Right renal cortex interstitium (tissue), 3 donors: ENCODE measurements at regions not wholly inside any gene's neighbourhood (a gene's known extent, or its start where the extent isn't known, plus 50 kb on each side); places are given as distances from the start of the nearest gene placed in this dataset.

Experiments used
- DNase-seq, 3 donors: peaks; one replicate each; pipeline ENCODE4 v3.0.0-alpha.2; 2013; ENCODE audit warnings: low read depth in 3 of 3, low spot score in 2 of 3

DNA sequence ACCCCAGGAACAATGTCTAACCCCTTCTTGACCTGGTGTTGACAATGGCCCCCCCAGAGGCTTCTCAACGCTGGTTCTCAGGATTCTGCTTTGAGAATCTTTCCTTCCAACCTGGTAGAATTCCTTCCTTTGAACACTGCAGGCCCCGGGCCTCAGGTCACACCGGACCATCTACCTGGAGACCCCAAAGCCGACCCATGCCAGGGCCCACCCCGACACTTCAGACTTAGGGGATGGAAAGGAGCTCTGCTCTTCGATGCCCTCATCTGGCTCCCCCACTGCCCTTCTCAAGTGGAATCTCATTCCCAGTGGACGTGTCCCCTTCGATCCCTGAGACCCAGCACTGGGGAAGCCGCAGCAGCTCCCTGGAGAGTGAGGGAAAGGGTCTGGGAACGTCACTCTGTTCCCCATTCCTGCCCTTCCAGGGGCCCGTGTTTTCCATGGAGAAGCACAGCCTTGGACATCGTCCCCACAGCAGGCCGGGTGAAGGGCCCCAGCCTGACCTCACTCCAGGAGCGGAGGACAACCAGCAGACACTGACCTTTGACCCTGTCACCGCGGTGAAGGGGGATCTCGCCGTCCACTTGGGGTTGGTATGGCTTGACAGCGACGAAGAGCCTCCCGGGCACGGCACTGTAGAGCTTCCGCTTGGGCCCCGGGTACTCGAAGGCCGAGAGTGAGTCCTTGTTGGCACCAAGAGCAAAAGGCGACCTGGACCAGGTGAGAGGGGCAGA is 408.3 kb downstream of the CTTN start:
- DNase-seq = no peak

DNA sequence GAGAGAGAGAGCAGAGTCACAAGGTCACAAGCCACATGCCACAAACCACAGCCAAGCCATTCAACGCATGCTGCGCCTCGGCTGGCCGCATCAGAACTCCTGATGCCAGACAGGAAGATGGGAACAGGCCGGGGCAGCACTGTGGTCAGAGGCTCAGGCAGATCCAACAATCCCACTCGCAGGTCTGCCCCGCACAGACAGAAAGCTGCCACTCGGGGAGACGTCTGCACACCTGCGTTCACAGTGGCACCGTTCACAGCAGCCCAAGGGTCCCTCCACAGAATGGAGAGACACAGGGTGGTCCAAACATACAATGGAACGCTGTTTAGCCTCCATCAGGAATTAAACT is 408.8 kb downstream of the CTTN start:
- DNase-seq = no peak

DNA sequence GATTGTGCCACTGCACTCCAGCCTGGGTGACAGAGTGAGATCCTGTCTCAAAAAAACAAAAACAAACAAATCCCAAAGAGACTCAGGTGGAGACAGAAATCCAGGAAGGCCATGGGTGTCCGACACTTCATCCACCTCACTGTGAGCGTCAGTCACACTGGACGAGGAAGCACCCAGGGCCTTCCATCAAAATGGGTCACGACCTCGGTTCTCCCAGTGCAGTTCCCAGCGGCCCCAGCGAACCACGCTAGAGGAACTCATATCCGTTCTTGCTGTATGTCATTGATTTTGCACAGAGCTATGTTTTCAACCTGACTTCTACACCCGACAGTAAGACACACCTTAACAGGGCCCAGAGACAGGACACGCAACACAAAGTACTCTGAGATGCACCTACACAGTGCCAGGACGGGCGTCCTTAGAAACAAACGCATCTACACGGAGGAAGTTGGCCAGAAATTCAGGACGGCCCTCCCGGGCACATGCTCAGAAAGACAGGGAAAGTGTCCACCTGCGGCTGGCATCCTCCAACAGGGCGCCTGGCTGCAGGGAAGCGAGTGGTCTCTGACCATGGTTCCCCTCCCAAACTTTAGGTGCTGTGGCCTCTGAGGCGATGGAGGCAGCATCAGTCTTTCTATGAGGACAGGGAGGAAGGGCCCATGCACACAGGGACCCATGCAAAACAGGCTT is 410.5 kb downstream of the CTTN start:
- no peak for DNase-seq

DNA sequence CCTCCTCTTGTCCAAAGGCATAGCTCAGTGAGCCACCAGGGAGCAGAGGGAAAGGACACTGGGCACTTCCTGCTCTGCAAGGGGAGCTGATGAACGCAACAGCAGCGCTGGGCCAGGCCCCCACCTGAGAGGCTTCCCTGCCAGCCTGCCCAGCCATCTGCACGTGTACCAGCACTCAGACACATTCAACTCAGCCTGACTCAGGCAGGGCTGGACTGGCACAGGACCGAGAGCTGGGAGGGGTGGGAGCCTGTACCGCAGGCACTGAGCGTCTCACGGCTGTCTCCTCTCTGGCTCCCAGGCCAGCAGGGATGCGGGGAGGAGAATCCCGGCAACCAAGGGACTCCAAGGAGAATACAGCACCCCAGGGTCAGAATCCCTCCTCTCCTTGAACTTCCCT is 411.8 kb downstream of the CTTN start:
- no peak for DNase-seq

DNA sequence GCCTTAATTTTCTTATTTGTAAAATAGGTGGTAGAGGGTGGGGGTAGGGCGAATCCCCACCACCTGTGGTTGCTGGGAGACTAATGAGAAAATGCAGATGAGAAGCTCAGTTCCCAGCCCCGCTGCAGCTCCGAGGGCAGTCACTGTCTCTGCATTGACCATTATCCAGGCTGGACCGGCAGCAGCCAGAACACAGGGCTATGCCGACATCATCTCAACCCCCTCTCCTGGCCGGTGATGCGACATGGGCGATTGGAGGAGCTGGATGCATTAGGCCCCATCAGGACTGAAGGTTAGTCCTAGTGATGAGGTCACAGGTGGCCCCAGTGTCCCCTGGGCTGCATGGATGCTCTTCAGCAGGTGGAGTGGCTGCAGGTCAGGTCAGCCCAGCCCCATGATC is 412.4 kb downstream of the CTTN start:
- no peak for DNase-seq

DNA sequence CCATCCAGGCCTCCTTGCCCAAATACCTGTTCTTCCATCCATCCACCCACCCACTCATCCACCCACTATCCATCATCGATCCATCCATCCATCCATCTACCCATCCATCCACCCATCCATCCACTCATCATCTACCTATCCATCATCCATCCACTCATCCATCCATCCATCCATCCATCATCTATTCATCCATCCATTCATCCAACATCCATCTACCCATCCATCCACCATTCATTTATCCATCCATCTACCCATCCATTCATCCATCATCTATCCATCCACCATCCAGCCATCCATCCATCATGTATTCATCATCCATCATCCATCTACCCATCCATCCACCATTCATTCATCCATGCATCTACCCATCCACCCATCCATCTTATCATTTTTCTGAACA is 413.2 kb downstream of the CTTN start:
- no peak for DNase-seq

DNA sequence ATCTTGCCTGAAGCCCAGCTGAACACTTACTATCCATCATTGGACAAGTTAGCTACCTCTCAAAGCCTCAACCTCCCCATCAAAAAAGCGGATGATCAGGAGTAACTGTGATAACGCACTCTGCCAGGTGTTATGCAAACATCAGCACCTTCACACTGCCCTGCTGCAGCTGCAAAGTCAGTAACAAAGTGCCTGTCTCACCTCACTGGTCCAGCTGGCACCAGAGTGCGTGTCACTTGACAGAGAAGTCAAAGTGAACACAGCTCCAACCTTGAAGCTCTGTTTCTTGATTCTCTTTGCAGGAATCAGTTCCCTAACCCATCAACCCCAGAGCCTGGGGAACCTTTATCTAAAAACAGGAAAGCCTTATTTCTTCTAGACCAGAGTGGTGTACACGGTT is 413.6 kb downstream of the CTTN start:
- DNase-seq = no peak

DNA sequence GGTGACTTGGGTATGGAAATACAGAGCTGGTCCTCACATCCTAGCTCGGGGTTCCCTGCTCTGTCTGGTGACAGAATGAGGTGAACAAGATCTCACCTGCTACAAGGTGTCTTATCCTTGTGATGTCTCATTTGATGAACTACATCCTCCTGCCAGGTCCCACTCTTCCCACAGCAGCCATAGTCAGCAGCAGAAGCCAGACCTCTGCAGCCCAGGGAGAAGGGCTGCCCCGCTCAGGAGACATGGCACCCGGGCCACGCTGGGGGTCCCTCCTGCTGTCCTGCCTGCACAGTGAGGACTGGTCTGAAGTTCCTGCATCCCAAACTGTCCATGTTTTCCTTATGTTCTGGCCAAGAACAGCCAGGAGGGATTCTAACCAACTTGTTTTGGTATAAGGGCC is 414.1 kb downstream of the CTTN start:
- DNase-seq = no peak

DNA sequence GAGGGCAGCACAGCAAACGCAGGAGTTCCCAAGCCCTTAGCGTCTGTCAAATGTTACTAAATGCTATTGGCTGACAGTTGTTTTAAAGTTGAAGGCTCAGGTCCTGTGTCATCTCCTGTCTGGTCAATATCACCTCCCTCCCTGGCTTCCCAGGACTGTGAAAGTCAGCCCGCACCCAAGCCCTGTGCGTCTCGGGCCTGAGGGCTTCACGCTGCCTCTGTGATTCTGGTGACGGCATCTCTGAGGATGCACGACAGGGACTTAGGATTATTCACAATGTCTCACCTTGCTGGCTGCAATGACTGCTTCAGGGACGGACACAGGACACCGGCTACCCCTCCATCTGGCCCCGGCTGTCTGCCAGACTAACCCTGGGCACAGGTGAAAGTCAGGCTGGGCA is 415.3 kb downstream of the CTTN start:
- no peak for DNase-seq

DNA sequence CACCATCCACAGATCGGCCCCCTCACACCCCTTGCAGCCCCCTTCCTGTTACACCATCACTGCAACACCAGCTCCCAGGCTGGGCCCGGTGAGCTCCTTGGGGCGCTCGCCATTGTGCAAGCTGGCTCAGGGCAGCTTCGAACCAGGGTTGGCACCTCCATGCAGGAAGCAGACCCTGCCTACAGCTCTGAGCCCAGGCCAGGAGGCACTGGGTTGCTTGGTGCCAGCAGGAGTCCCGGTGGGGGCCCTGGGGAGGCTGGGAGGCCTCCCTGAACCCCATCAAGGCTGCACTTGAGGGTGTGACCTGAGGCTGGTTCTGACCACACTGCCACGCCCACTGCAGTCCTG is 417.1 kb downstream of the CTTN start:
- no peak for DNase-seq

DNA sequence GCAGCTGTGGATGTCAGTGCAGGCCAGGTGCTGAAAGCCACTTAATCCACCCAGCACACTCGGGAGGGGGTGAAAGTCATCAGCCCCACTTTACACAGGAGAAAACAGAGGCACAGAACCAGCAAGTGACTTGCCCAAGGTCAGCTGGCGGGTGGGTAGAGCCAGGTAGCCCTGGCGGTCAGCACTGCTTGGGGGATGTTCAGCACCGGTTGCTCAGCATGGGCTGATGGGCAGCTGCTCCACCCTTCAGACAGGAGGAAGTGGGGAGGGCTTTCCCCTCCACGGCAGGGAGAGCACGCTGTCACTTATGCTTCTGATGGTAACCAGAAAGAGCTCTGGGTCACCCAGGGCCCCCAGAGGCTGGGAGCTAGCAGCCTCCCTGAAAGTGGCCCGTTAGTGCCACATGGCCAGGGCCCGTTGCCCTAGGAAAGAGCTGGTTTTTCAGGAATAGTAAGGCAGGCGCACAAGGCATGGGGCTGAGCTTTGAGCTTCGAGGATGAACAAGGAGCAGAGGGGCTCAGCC is 417.9 kb downstream of the CTTN start:
- no peak for DNase-seq

DNA sequence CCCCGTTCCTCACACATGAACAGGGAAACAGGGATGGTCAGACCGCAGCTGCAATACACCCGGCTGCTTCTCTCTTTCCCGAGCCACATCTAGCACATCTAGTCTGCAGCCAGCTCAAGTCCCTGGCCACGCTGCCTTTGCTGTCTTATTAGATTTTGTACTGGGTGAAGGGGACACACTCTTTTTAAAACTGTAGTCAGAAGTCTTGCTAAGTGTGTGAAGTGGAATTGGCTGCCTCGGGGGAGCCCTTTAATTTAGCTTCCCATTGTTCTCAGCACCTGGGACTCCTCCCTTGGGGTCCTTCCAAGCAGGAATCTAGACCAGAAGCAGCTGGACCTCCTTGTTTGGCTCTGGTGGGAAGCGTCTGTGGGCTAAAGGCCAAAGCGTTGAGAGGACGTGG is 420.0 kb downstream of the CTTN start:
- no peak for DNase-seq

DNA sequence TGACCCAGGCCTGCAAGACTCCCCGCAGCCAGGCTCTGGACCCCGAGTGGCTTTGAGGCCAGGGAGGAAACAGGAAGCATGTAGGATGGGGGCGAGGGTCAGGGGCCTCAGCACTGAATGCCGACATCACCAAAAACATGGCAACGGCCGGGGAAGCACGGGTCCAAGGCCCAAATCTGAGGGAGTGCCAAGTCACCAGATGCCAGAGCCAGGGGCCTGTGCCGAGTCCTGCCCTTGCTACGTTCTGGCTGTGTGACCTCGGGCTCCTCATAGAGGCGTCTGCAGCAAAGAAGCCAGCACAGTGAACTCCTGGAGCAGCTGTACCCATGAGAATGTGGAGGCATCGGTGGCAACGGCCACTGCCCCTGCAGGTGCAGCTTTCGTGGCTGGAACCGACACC is 420.7 kb downstream of the CTTN start:
- DNase-seq = no peak

DNA sequence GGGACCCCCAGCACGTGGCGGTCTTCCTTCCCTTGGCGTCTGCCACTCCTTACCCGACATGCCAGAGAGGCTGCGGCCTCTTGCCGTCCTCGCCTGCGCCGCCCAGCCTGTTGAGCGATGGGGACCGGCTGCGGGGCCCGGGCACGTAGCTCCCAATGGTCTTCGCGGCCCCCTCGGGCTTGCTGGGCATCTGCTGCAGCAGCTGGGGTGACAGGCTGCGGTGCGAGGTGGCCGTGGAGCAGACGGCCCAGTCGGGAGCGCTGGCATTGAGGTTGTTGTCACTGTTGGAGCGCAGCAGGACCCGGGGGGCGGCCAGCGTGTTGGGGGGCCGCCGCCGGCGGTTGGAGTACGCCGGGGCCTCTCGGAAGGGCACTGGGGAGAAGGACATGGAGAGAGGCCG is 422.0 kb downstream of the CTTN start:
- DNase-seq = no peak

DNA sequence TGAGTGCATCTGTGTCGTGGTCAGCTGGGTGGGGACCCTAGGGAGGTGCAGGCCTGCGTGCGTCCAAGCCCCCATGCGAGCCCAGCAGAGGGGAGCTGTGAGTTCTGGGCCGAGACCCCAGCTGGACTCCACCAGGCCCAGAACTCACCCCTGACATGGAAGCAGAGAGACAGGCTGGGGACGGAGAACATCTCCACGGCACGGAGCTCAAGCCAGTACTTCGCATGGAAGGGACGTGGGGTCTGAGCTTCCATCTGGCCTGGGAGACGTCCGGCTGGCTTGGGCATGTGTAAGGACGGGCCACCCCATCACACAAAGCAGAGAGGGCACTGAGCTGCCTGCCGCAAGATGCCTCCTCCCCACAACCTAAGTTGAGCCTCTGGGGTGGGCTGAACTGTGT is 422.4 kb downstream of the CTTN start:
- no peak for DNase-seq

DNA sequence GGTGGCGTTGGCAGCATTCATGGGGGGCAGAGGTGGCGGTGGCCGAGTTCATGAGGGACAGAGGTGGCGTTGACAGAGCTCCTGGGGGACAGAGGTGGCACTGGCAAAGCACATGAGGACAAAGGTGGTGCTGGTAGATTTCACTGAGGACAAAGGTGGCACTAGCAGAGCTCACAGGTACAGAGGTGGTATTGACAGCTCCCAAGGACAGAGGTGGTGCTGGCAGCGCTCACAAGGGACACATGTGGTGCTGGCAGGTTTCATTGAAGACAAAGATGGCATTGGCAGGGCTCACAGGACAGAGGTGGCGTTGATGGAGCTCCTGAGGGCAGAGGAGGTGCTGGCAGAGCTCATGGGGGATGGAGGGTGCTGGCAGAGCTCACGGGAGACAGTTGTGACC is 425.4 kb downstream of the CTTN start:
- no peak for DNase-seq

DNA sequence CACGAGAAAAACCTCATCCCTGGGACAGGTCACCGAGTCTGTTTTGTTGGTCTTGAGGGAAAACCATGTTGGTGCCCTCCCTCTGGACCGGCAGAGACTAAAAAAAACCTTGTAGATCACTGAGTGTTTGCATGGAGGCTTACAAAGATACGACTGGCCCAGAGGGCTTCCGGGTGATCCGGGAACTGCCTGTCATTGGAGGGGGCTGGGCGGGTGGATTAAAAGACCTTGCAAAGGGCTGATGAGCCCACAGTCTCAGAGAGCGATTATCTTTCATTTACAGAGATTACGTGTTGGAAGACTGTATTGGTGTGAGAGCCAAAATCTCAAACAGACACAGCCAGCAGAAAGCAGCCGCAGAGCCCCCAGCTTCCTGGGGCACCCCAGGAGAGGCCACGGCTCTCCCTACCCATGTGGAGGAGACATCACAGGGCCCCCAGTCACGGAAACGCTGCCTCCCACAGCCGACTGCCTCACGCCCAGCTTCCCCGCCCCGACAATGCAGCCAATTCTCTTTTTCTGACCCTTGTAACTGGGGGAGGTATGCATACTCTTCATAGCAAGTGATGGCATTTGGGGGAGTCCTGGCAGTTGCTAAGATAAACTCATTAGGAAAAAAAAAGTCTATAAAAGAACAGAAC is 426.4 kb downstream of the CTTN start:
- DNase-seq = no peak

DNA sequence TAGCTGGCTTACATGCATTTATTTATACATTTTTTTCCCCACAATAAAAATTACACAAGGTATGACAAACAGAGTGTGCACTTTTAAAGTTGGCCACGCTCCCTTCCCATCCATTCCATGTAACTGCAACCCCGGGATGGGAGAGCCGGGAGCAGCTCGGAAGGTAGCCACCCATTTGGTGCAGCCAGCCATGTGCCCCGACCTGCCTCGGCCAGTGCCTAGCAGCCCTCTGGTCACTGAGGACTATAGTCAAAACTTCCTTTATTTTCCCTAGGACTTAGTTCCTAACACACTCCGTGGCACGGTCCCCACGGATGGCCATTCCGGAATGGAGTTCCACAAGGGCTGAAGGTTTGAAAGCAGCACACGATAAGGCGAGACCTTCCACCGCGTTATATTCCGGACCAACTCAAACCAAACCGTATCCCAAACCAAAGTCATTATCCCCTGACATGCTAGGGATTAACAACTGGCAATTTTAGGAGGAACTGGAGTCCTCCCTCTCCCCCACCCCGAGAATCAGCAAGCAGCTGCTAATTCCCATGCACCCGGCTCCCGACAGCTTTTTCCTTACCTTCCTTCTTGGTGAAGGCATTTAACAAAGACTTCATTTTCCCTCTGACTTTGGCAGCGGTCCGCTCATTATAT is 426.4 kb downstream of the SHANK2 start:
- no peak for DNase-seq

DNA sequence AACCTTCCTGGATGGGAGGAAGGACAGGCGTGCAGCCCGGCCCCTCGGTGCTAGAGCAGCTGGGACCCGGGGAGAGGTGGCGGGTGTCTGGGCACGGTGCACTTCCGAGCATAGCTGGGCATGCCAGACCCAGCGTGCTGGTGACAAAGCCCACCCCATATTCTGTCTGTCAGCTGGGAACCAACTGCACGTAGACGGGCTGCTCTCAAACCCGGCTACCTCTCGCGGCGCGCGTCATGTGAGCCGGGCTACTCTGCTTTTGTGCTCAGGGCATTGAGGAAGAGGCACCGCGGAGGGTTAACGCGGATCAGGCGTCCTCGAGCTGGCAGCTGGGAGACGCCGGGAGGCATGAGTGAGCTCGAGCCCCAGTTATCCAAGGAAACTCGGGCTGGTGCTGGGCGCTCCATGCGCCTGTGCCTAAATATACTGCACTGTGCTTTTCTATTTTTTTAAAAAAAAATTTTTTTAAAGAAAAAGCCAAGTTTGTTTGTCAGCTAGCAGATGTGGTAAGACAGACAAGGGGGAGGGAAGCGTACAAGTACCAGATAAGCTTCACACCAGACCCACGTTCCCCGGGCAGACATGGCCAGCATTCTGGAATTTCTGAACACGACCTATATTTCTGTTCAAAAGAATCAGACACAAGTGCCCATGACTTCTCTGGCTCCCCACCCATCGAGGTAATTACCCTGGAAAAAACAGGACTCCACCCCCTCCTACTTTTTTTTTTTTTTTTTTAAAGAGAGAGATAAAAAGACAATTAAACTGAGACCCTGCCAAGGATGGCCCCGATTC is 425.6 kb downstream of the SHANK2 start:
- no peak for DNase-seq

DNA sequence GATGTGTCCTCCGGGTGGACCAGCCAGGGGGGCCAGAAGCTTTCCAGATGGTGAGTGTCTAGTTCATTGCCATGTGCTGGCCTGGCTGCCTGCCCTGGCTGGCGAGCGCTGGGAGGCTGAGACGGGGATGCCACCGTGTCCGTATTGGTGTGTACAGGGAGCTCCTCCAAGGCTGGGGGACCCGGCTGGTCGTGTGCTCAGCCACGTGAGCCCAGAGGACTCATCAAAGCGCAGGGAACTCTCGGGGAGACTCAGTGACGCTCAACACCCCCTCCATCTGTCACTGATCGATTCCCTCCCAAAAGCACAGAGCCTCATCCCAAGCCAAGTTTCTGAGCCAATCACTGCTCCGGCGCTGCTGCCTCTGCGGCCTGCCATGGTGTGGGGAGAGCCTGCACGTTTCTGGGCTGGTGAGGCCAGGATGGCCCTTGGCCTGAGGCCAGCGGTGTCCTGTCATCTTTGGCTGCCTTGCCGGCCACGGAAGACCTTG is 423.7 kb downstream of the SHANK2 start:
- no peak for DNase-seq
